ENCODE measurements at regions not wholly inside any gene's neighbourhood (a gene's known extent, or its start where the extent isn't known, plus 50 kb on each side); places are given as distances from the start of the nearest gene placed in this dataset.

DNA sequence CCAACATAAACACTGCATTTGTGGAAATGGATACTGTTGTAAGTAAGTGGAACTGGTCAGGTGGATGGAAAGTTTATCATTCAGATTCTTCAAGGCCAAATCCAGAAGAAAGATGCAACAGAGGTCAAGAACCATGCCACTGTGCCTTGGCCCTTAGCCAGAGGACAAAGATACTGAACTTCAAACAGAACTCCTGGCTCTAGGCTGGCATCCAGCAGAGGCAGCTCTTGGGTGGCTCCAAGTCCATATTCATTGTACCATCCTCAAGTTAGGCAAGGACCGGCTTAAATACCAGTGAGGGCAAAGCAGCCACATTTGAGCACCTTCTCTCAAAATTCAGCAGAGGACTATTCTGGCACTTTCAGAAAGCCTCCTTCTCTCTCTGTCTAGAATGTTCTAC lies 53.2 kb downstream of the DNAAF9 start:
- DNase-seq: no peak

DNA sequence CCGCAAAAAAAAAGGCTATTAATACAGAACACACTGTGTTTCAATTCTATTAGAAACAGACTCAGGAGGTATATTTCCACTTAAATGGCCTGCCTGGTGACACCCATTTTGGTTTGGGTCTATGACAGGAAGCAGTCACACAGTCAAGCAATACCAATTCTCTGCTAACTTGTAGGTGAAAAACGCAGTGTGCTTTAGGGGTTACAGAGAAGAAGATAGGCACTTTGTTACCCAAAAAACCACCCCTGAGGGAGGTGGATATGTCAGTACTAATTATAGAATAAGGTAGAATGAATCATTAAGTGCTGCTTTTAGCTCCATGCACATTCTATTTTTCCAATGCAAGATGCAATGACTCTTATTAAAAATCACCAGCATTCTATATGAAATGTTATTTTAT lies 53.8 kb downstream of the DNAAF9 start:
- DNase-seq: no peak

DNA sequence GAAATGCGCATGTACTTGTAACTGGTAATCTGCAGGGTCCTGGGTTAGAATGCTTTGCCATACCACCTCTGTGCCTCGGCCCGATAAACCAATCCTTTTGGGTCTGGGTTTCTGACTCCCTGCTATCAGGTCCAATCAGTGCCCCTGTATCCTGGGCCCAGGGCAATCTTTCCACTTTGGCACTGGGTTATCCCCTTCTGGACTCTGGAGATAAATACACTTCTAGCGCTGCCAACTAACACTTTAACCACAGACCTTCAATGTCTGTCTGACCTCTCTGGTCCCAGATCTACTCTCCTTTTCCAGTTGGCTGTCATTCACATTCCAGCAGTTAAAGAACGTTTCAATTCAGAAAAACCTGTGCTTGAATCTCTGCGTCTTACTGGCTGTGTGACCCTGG lies 55.3 kb downstream of the DNAAF9 start:
- DNase-seq: no peak

DNA sequence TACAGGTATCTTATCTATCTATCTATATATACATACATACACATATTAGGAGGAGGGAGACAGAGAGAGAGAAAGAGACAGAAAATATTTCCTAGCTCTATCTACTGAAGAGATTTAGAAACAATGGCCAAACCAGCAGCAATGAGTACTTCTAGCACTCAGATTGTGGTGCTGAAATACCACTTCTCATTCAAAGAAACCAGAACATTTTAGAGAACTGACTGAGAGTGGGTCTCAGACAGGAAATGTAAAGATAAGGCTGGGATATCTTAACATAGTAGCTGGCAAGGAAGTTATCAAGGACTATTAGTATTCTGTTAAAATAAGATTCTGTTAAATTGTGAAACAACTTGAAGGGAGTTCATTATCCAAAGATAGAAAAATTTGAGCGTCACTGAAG lies 57.0 kb downstream of the DNAAF9 start:
- no peak for DNase-seq

DNA sequence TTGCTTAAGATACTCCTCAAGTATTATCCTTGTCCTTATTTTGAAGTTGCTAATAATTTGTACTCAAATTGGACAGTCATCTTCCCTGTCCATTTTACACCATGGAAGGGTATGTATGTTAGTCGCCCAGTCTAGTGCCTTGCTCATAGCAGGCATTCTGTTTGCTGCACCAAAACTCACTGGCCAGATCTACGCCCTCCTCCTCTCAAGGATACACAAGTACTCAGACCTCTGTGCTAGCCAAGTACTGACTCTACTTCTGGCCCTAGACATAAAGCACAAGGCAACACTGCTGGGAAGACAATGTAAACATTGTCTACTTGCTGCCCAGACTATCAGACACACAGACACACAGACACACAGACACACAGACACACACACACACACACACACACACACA lies 57.7 kb downstream of the DNAAF9 start:
- no peak for DNase-seq

DNA sequence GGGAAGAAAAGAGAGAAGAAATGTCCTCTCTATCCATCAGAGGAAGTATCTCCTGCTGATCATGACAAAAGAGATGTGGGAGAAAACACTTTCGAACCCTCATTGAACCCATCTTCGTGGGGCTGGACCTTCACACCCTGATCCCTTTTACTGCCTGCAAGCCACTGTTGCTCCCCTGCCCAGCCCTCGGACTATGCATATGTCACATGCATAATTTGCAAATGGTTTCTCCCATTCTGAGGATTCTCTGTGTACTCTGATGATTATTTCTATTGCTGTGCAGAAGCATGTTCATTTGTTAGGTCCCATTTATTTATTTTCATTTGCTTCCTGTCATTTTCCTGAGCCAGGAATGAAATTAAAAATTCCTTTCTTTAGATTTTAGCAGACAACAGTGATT lies 64.7 kb downstream of the DNAAF9 start:
- DNase-seq: no peak

DNA sequence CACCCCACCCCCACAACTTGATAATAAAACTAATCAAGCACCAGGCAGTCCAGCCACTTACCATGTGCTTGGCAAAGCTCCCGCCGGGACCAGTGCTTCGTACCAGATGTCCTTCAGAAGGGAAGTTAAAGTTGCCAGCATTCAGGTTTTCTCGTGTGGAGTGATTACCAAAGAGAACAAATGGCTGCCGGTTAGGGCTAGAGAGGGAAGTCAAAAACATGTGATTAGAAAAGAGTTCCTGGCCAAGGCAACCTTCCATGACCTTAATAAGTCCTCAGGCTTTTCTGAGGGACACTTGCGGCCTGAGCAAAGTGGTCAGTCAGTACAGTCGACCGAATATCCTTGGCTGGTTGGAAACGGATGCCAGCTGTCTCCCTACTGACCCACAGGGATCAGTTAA lies 67.0 kb downstream of the DNAAF9 start:
- DNase-seq: no peak

DNA sequence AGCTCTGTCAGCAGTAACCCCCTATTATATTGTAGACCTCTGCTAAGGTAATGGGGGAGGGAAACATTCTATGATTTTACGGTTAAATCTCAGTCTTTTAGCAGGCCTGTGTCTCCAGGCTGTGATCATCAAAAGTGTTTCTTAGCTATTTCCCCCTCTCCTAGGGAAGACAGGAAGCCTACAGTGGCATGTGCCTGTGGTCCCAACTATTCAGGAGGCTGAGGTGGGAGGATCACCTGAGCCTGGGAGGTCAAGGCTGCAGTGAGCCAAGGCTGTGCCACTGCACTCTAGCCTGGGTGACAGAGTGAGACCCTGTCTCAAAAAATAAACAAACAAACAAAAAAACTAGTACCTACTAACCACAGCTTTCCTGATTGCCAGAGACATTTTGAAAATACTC lies 67.9 kb downstream of the DNAAF9 start:
- DNase-seq: no peak

DNA sequence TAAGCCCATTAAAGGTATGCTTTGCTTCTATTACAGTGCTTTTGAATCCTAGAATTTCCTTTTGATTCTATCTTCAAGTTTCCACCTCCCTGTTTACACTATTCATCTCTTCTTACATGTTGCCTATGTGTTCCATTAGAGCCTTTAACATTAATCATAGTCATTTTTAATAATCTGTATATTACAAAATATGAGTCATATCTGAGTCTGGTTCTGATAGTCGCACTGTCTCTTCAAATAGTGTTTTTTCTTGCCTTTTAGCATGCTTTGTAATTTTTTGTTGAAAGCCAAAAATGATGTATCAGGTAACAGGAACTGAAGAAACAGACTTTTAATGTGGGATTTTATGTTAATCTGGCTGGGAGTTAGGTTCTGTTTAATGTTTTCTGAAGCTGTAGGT lies 68.4 kb downstream of the DNAAF9 start:
- DNase-seq: no peak

DNA sequence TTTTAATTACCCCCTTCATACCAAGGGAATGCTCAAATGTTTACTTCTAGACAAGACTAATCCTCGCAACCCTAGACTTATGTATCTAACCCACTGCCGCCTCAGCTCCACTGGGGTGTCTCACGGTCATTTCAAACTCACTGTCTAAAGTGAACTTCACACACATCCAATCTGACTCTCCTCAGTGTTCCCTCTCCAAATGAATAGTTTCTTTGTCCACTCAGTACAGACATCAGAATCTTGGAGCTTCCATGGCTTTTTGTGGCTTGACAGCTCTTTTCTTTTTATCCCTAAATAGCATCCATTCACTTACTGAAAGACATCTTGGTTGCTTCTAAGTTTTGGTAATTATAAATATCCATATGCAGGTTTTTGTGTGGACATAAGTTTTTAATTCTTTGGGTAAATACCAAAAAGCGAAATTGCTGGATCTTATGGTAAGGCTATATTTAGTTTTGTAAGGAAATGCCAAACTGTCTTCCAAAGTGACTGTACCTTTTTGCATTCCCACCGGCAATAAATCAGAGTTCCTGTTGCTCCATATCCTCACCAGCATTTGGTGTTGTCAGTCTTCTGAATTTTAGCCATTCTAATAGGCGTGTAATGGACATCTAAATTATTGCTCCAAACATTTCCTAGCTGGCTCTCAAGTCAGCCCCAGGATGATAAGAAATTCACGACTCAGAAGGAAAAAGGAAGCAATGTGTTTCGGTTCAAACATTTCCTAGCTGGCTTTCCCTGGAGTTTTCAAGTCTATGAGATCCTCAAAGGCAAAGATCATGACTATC lies 73.1 kb downstream of the DNAAF9 start:
- DNase-seq: no peak

DNA sequence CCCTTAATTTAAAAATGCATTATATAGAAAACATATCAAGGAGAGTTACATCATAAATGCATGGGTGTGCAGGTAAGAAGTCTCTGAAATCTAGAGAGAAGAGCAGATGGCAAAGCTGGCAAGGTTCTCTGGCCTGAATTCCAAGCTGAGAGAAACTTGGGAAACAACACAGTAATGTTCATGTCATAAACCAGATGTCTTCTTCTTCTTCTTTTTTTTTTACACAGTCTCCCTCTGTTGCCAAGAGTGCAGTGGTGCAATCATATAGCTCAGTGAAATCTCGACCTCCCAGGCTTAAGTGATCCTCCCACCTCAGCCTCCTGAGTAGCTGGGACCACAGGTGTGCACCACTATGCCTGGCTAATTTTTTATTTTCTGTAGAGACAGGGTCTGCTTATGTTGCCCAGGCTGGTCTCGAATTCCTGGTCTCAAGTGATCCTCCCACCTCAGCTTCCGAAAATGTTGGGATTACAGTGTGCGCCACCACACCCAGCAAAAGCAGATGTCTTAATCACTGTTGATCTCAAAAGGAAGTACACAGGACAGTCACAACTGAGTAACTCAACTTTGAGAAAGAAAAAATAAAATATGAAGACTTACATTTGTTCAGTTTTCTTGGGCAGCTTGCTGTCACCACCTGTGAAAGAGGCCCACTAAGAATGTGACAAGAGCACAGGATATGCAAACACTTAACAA lies 77.3 kb downstream of the DNAAF9 start:
- DNase-seq: no peak

DNA sequence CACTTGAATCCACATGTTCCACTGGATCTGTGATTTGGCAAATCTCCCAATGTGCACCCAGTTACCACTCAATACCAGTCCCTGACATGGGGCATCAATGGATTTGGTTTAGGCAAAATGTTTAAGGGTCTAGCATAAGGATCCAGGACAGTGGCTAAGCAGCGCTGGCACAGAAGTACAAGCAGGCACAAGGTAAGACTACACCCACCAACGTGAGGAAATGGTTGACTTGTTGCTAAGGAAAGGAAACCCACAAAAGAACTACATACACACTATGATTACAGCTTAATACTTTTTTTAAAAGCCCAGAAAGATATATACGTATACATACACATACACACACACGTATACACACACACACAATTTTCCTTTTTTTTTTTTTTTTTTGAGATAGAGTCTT lies 79.0 kb downstream of the DNAAF9 start:
- peak; percentile 15 for DNase-seq

DNA sequence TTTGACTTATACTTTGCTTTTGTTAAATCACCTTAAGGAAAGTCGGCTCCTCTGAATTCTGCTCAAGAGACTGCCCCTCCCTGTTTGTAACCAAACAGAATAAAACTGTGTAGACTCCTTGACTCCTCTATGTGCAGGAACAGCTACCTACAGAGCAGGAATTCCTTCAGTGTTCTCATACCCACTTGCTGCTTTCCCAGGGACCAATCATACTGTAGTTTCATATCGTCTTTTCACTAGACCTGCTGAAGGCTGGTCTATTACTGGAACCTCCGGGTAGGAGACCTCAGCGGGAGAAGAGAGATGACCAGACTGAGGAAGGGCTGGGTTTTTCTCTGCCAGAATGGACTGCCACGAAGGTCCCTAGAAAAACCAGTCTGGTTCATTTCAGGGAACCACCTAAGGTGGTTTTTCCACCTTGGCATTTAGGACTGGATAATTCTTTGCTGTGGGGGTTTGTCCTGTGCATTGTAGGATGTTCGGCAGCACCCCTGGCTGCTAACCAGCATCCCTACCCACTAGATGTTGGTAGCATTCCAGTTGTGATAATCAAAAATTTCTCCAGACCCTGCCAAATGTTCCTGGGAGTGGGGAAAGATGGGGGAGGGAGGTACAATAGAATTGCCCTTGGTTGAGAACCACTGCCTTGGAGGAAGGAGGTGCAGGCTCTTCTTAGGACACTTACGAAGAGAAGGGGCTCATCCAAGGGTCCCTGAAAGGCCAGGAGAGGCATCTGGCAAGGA lies 80.5 kb downstream of the DNAAF9 start:
- DNase-seq: no peak

DNA sequence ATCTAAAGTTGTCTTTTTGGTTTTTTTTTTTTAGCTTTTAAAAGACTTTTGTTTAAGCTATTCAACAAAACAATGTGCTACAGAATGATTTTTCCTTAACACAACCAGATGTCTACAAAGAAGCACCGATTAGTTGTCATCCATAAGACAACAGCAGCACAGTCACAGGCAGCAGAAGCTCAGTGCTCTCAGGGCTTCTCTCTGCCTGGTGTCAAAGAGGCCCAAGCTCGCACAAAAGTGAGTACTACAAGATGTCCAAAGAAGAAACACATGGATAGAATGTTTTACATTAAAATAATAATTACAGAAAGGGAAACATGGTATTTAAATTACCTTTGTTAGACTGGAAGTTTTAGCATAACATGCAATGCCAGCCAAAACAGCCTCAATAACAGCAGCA lies 81.6 kb downstream of the DNAAF9 start:
- no peak for DNase-seq

DNA sequence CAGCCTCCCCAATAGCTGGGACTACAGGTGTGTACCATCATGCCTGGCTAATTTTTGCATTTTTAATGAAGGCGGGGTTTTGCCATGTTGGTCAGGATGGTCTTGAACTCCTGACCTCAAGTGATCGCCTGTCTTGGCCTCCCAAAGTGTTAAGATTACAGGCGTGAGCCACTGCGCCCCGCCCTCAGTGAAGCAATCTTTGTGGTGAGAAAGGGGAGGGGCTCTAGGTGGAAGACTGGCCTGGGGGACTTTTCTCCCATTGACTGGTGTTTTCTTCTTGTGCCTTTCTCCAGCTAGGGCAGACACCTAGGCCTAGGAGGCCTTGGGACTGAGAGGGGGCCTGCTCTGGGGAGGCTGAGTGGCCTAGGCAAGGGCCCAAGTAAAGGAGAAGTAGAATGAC lies 84.1 kb downstream of the DNAAF9 start:
- DNase-seq: no peak

DNA sequence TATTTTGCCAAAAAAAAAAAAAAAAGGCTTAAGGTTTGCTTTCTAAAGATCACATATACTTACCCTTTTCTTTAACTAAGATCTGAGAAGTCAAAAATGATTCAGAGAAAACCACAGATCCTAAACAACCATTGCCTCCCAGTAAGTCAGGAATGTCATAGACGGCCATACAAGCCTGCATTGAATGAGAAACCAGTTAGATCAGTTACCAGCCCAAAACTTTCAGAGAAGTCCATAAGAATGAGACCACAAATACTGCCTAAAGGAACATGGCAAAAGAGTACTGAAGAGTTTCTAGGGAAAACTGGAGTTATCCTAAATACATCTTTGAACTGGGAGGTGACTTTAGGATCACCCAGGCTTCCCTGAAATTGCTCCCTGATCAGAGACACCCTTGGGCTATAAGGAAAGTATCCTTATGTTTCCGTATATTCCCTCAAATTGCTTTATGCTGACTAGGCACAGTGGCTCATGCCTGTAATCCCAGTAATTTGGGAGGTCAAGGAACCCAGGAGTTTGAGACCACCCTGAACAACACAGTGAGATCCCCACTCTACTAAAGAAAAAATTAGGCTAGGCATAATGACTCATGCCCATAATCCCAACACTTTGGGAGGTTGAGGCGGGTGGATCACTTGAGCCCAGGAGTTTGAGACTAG lies 79.4 kb upstream of the SLC4A11 start:
- no peak for DNase-seq

DNA sequence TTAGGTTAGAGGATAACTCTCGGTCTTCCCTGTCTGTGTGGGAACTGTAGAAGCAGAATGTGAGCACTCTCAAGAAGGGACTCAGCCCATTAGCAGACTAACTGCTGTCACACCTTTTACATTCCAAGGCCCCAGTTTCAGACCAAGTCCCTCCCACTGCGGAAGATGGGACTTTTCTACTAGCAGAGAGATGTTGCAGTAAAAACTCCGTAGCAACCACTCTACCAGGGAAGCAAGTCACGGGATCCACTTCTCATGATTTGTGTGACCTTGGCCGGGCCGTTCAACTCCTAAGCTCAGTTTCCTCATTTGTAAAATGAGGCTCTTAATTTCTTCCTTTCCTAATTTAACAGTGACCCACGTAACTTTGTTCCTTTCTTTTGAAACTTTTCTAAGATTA lies 77.1 kb upstream of the SLC4A11 start:
- DNase-seq: no peak

DNA sequence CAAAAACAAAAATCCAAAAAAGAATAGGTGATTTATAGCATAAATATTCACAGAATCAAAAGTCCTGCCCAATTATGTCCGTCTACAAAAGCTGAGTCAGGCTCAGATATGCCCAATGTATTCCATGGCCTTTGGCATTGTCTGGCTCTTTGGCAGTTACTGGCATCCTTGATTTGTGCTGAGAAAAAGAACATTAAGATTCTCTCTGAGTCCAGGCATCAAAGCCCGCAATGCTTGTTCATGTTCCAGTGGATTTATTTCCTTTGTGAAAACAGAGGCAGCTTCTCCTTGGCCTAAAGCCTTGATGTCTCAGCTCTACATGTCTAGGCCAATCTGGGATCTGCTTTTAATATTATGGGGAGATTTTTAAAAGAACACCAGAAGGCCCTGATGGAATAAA lies 76.1 kb upstream of the SLC4A11 start:
- no peak for DNase-seq

DNA sequence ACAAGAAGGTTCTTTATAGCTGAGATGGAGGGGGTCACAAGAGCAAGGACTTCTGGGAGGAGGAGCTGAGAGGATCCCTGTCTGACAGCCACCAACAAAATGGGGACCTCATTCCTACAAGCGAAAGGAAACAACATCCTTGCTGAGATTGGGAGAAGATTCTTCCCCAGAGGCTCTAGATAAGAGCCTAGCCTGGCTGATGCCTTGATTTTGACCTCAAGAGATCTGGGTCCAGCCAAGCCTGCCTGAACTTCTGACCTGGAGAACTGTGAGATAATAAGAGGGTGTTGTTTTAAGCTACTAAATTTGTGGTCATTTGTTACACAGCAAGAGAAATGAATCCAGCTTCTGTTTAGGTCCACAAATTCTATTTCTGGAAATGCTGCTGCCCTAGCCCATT lies 75.4 kb upstream of the SLC4A11 start:
- no peak for DNase-seq

DNA sequence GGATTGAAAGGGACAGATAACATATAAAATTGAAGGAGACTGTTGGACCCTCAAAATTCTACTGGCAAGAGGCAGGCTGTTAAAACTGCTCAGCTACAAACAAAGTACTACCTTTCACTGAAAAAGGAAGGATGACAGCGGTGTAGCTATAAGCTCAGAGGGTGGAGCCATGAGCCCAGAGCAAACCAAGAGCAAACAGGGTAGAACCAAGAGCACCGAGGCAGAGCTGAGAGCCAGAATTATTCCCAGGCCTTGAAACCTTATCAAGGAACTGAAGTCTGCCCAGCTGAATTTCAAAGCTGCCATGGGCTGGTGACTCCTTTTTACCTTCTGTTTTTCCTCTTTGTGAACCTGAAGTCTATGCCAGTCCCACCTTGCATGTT lies 74.7 kb upstream of the SLC4A11 start:
- DNase-seq: no peak

DNA sequence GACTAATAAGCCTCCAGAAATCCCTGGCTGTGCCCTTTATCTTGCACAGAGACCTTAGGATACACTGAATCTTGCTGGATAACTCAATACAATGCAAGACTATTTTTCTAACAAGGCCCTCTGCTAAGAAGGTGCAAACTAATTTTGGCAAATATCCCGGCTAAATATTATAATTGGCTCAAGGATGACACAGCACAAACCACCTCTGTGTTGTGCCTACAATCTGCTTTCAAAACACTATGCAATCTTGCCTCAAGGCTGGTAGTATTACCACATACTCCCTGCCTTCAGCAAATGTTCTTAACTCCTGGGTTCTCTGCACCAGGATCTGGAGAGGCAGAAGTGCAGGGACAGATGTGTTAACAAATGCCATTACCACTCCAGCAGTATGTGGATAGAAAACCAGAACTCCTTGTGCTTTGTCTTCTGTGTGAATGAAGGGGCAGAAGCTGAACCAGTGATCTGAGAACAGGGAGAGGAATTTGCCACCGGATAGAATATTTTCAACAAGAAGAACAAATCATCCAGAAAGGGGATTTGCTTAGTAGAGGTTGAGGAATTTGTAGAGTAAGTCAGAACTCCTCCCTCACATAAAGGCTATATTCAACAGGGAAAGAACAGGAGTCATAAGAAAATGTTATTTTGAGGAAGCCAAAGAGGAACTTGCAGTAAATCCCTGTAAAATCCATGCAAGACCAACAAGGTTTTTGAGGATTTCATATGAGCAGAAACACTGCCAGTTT lies 74.1 kb upstream of the SLC4A11 start:
- DNase-seq: no peak

DNA sequence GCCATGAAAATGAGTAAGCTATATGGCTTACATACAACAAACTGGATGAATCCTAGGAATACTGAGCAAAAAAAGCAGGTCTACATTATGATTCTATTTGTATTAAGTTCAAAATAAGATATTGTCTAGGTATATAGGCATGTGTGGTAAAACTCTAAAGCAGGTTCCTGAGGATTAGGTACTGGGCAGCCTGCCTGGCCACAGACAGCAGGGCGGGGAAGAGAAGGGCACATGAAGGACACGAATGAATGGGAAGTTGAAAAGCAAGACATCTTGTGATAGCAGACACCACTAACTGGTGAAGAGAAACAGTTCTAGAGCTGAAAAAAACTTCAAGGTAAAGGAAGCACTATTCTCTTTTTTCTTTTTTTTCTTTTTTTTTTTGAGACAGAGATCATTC lies 72.6 kb upstream of the SLC4A11 start:
- no peak for DNase-seq

DNA sequence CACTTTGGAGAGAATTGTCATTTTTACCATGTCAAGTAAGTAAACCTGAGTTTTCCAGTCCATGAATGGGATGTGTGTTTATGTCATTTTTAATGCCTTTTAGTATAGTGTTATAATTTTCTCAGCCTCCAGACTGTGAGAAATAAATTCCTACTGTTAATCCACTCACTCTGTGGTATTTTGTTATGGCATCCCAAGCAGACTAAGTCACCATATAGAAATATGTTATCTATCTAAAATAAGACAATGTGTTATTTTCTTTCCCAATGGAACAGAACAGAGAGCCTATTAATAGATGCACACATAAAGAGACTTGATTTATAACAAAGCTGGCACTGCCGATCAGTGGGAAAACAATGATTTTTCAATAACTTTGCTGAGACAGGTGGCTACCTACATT lies 70.2 kb upstream of the SLC4A11 start:
- DNase-seq: no peak

All from CD4-positive, alpha-beta T cell treated with Interleukin-6 for 4 hours (primary cell).